Osteoblast (primary cell): ENCODE measurements at regions not wholly inside any gene's neighbourhood (a gene's known extent, or its start where the extent isn't known, plus 50 kb on each side); places are given as distances from the start of the nearest gene placed in this dataset.
"Not testable (repeated sequence)": the region's sequence is repeated elsewhere in the genome, so short reads cannot be mapped to it uniquely, and the experiment has no call there.

Experiments used
- DNase-seq: peaks from one replicate; pipeline ENCODE4 v3.0.0; 2011; ENCODE audit warnings: low spot score, mixed read lengths; ENCODE audit not compliant: insufficient read length; ENCODE audit errors: missing footprints
- H2AFZ ChIP-seq: 2 replicates; pipeline ENCODE4 v1.6.0; 2011; ENCODE audit warnings: mild to moderate bottlenecking, low read length
- H3K27ac ChIP-seq: 2 replicates; pipeline ENCODE4 v1.5.1; 2011; ENCODE audit warnings: mild to moderate bottlenecking, low read depth, low read length, moderate library complexity
- H3K27me3 ChIP-seq: 2 replicates; pipeline ENCODE4 v1.6.0; 2012; ENCODE audit warnings: mild to moderate bottlenecking, control low read depth, inconsistent platforms, low read length, moderate library complexity; ENCODE audit not compliant: insufficient read depth
- H3K36me3 ChIP-seq: 2 replicates; pipeline ENCODE4 v1.5.1; 2011; ENCODE audit warnings: mild to moderate bottlenecking, low read length, control low read depth, moderate library complexity; ENCODE audit not compliant: insufficient read depth
- H3K4me1 ChIP-seq: 2 replicates; pipeline ENCODE4 v1.5.1; 2011; ENCODE audit warnings: mild to moderate bottlenecking, low read length, control low read depth, moderate library complexity; ENCODE audit not compliant: insufficient read depth
- H3K4me2 ChIP-seq: 2 replicates; pipeline ENCODE4 v1.6.0; 2011; ENCODE audit warnings: mild to moderate bottlenecking, low read length; ENCODE audit not compliant: insufficient read depth
- H3K4me3 ChIP-seq: fragments of 200-600 bp; sonication (generic); 3 replicates; pipeline ENCODE4 v1.5.1; 2012; ENCODE audit warnings: mild to moderate bottlenecking, low read length, inconsistent platforms; ENCODE audit not compliant: insufficient read depth
- H3K79me2 ChIP-seq: 2 replicates; pipeline ENCODE4 v1.6.0; 2012; ENCODE audit warnings: mild to moderate bottlenecking, low read length, control low read depth, inconsistent platforms; ENCODE audit not compliant: insufficient read depth
- H3K9me3 ChIP-seq: 2 replicates; pipeline ENCODE4 v1.5.1; 2011; ENCODE audit warnings: low read depth, low read length, control low read depth
- H4K20me1 ChIP-seq: 2 replicates; pipeline ENCODE4 v1.6.0; 2012; ENCODE audit warnings: mild to moderate bottlenecking, low read length, control low read depth; ENCODE audit not compliant: insufficient read depth
- TF ChIP-seq, protein P1 (sequence below): IDR thresholded peaks from 2 replicates; pipeline ENCODE4 v1.5.1; 2011; ENCODE audit warnings: mild to moderate bottlenecking, low read depth, low read length, moderate library complexity; ENCODE audit errors: extremely low read depth

- H4K20me1 ChIP-seq, result no peaks in the 10 kb centered on the region
- H3K36me3 ChIP-seq, result no peaks in the 10 kb centered on the region
- TF ChIP-seq, protein P1, sequence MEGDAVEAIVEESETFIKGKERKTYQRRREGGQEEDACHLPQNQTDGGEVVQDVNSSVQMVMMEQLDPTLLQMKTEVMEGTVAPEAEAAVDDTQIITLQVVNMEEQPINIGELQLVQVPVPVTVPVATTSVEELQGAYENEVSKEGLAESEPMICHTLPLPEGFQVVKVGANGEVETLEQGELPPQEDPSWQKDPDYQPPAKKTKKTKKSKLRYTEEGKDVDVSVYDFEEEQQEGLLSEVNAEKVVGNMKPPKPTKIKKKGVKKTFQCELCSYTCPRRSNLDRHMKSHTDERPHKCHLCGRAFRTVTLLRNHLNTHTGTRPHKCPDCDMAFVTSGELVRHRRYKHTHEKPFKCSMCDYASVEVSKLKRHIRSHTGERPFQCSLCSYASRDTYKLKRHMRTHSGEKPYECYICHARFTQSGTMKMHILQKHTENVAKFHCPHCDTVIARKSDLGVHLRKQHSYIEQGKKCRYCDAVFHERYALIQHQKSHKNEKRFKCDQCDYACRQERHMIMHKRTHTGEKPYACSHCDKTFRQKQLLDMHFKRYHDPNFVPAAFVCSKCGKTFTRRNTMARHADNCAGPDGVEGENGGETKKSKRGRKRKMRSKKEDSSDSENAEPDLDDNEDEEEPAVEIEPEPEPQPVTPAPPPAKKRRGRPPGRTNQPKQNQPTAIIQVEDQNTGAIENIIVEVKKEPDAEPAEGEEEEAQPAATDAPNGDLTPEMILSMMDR, result no peak
- H3K27me3 ChIP-seq, result peaks cover 3% of the 10 kb centered on the region
- no peaks in the 10 kb centered on the region for H3K79me2 ChIP-seq
- H3K4me1 ChIP-seq, result no peaks in the 10 kb centered on the region
- H2AFZ ChIP-seq, result no peak overlapping the region
- no peak overlapping the region for H3K4me2 ChIP-seq
- no peak overlapping the region for H3K4me3 ChIP-seq
- DNase-seq, result no peak
- H3K9me3 ChIP-seq, result no peaks in the 10 kb centered on the region
- H3K27ac ChIP-seq, result no peak overlapping the region
These were observed 67.9 kb upstream of the GRK3 start for GRCh38 chr22:25496396-25497064.

- no peak overlapping the region for H3K27ac ChIP-seq
- DNase-seq, result peak; percentile 82
- TF ChIP-seq, protein P1, result no peak
- no peak overlapping the region for H3K4me3 ChIP-seq
- no peak overlapping the region for H3K4me2 ChIP-seq
- H4K20me1 ChIP-seq, result no peaks in the 10 kb centered on the region
- no peak overlapping the region for H2AFZ ChIP-seq
- no peaks in the 10 kb centered on the region for H3K36me3 ChIP-seq
- no peaks in the 10 kb centered on the region for H3K79me2 ChIP-seq
- H3K4me1 ChIP-seq, result no peaks in the 10 kb centered on the region
- H3K9me3 ChIP-seq, result no peaks in the 10 kb centered on the region
- H3K27me3 ChIP-seq, result peaks cover 3% of the 10 kb centered on the region
These were observed 67.3 kb upstream of the GRK3 start for GRCh38 chr22:25497181-25497641.

- DNase-seq, result no peak
- Histone ChIP-seq H4K20me1 (no peaks in the 10 kb centered on the region), H3K27ac (no peak overlapping the region), H3K4me1 (no peaks in the 10 kb centered on the region), H2AFZ (no peak overlapping the region), H3K4me3 (no peak overlapping the region), H3K9me3 (no peaks in the 10 kb centered on the region), H3K36me3 (no peaks in the 10 kb centered on the region), H3K79me2 (no peaks in the 10 kb centered on the region), H3K27me3 (peaks cover 2% of the 10 kb centered on the region), H3K4me2 (no peak overlapping the region)
- TF ChIP-seq, protein P1, result no peak
These were observed 66.8 kb upstream of the GRK3 start for GRCh38 chr22:25497716-25498115.

GRCh38 chr22:25500671-25501070 lies 63.8 kb upstream of the GRK3 start:
- H3K9me3 ChIP-seq, H3K79me2 ChIP-seq, H3K4me2 ChIP-seq, H3K4me1 ChIP-seq, H3K27me3 ChIP-seq, DNase-seq, H3K27ac ChIP-seq, H3K36me3 ChIP-seq, H3K4me3 ChIP-seq, H4K20me1 ChIP-seq, H2AFZ ChIP-seq: not testable (repeated sequence)

- not testable (repeated sequence) for H3K4me2 ChIP-seq, H3K9me3 ChIP-seq, H3K4me1 ChIP-seq, H3K27me3 ChIP-seq, H3K4me3 ChIP-seq, H4K20me1 ChIP-seq, DNase-seq, H3K36me3 ChIP-seq, H2AFZ ChIP-seq, H3K79me2 ChIP-seq, H3K27ac ChIP-seq
These were observed 60.5 kb upstream of the GRK3 start for GRCh38 chr22:25504017-25504416.
